ENCODE measurements at regions not wholly inside any gene's neighbourhood (a gene's known extent, or its start where the extent isn't known, plus 50 kb on each side); places are given as distances from the start of the nearest gene placed in this dataset.

DNA sequence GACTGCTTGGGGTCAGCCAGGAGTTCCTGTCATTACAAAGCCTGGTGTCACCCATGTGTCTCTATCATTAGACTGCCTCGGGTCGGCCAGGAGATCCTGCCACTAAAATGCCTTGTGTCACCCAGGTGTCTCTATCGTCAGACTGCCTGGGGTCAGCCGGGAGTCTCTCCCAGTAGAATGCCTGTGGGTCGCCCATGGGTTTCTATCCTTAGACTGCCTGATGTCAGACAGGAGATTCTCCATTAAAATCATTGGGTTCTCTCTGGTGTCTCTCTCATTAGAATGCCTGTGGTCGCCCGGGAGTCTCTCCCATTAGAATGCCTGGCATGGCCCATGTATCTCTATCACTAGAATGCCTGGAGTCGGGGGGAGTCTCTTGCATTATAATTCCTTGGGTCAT lies 2231.0 kb downstream of the TP53TG3F start:
- ATAC-seq (no peak), DNase-seq (ENCODE audit: extremely low read depth in 1 of 4, low spot score in 3 of 4) (no peak), FAIRE-seq (no peak)
- Histone ChIP-seq H4K20me1 (replicated peaks; ENCODE audit: control insufficient read depth, insufficient read depth, low read length) (no peaks in the 10 kb centered on the region), H3K4me1 (replicated peaks in 1 of 2; ENCODE audit: control insufficient read depth in 2 of 2, insufficient read depth in 2 of 2, low read length in 2 of 2) (no peaks in the 10 kb centered on the region), H3K4me2 (ENCODE audit: insufficient read depth, low read length) (no peak overlapping the region), H3K9ac (ENCODE audit: insufficient read depth in 1 of 2, low read depth in 2 of 2, low read length in 2 of 2) (no peak overlapping the region), H3K9me1 (ENCODE audit: control insufficient read depth, insufficient read depth, low read length) (no peaks in the 10 kb centered on the region), H3K4me3 (no peak overlapping the region), H3K27me3 (ENCODE audit: control insufficient read depth in 2 of 2, insufficient read depth in 2 of 2, low read length in 2 of 2) (no peaks in the 10 kb centered on the region), H3K27ac (ENCODE audit: extremely low read depth, low read depth, low read length) (no peak overlapping the region), H3K36me3 (ENCODE audit: control insufficient read depth, insufficient read depth, low read length) (no peaks in the 10 kb centered on the region), H3K9me3 (replicated peaks; ENCODE audit: control insufficient read depth, insufficient read depth, low read depth, low read length) (no peaks in the 10 kb centered on the region), H2AFZ (ENCODE audit: low read depth, low read length) (no peak overlapping the region), H3K79me2 (ENCODE audit: control insufficient read depth, insufficient read depth, low read length) (no peaks in the 10 kb centered on the region)
- BruUV-seq (replicated peaks): no TSS peak
- TF ChIP-seq, protein P1, sequence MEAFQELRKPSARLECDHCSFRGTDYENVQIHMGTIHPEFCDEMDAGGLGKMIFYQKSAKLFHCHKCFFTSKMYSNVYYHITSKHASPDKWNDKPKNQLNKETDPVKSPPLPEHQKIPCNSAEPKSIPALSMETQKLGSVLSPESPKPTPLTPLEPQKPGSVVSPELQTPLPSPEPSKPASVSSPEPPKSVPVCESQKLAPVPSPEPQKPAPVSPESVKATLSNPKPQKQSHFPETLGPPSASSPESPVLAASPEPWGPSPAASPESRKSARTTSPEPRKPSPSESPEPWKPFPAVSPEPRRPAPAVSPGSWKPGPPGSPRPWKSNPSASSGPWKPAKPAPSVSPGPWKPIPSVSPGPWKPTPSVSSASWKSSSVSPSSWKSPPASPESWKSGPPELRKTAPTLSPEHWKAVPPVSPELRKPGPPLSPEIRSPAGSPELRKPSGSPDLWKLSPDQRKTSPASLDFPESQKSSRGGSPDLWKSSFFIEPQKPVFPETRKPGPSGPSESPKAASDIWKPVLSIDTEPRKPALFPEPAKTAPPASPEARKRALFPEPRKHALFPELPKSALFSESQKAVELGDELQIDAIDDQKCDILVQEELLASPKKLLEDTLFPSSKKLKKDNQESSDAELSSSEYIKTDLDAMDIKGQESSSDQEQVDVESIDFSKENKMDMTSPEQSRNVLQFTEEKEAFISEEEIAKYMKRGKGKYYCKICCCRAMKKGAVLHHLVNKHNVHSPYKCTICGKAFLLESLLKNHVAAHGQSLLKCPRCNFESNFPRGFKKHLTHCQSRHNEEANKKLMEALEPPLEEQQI (IDR thresholded peaks at IDR 0.05): no peak
- TF ChIP-seq SOX6 (IDR thresholded peaks at IDR 0.05): no peak
- no peak for TF ChIP-seq PTTG1 (tag; IDR thresholded peaks at IDR 0.05; ENCODE audit: low read depth)
- no peak for TF ChIP-seq MCM2 (IDR thresholded peaks at IDR 0.05; ENCODE audit: low read depth)
- TF ChIP-seq HNRNPH1 (optimal IDR thresholded peaks at IDR 0.05; ENCODE audit: low read depth, low read length): no peak
- TF ChIP-seq ZNF212 (CRISPR knock-in tag; IDR thresholded peaks at IDR 0.05): no peak
- TF ChIP-seq NR2F6 (CRISPR knock-in tag; IDR thresholded peaks at IDR 0.05): no peak
- TF ChIP-seq, protein P2, sequence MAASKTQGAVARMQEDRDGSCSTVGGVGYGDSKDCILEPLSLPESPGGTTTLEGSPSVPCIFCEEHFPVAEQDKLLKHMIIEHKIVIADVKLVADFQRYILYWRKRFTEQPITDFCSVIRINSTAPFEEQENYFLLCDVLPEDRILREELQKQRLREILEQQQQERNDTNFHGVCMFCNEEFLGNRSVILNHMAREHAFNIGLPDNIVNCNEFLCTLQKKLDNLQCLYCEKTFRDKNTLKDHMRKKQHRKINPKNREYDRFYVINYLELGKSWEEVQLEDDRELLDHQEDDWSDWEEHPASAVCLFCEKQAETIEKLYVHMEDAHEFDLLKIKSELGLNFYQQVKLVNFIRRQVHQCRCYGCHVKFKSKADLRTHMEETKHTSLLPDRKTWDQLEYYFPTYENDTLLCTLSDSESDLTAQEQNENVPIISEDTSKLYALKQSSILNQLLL (CRISPR knock-in tag; IDR thresholded peaks at IDR 0.05; ENCODE audit: borderline replicate concordance): no peak
- no peak for TF ChIP-seq ZBTB7A (IDR thresholded peaks at IDR 0.05; ENCODE audit: borderline replicate concordance, control insufficient read depth, low read depth, low read length)
- TF ChIP-seq ZC3H11A (IDR thresholded peaks at IDR 0.05; ENCODE audit: low read depth, low read length): no peak
- TF ChIP-seq, protein P3, sequence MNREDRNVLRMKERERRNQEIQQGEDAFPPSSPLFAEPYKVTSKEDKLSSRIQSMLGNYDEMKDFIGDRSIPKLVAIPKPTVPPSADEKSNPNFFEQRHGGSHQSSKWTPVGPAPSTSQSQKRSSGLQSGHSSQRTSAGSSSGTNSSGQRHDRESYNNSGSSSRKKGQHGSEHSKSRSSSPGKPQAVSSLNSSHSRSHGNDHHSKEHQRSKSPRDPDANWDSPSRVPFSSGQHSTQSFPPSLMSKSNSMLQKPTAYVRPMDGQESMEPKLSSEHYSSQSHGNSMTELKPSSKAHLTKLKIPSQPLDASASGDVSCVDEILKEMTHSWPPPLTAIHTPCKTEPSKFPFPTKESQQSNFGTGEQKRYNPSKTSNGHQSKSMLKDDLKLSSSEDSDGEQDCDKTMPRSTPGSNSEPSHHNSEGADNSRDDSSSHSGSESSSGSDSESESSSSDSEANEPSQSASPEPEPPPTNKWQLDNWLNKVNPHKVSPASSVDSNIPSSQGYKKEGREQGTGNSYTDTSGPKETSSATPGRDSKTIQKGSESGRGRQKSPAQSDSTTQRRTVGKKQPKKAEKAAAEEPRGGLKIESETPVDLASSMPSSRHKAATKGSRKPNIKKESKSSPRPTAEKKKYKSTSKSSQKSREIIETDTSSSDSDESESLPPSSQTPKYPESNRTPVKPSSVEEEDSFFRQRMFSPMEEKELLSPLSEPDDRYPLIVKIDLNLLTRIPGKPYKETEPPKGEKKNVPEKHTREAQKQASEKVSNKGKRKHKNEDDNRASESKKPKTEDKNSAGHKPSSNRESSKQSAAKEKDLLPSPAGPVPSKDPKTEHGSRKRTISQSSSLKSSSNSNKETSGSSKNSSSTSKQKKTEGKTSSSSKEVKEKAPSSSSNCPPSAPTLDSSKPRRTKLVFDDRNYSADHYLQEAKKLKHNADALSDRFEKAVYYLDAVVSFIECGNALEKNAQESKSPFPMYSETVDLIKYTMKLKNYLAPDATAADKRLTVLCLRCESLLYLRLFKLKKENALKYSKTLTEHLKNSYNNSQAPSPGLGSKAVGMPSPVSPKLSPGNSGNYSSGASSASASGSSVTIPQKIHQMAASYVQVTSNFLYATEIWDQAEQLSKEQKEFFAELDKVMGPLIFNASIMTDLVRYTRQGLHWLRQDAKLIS (CRISPR knock-in tag; IDR thresholded peaks at IDR 0.05): no peak
- TF ChIP-seq, protein P4, sequence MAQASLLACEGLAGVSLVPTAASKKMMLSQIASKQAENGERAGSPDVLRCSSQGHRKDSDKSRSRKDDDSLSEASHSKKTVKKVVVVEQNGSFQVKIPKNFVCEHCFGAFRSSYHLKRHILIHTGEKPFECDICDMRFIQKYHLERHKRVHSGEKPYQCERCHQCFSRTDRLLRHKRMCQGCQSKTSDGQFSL (CRISPR knock-in tag; IDR thresholded peaks at IDR 0.05): no peak
- TF ChIP-seq, protein P4 (tag; IDR thresholded peaks at IDR 0.05): no peak
- TF ChIP-seq, protein P5, sequence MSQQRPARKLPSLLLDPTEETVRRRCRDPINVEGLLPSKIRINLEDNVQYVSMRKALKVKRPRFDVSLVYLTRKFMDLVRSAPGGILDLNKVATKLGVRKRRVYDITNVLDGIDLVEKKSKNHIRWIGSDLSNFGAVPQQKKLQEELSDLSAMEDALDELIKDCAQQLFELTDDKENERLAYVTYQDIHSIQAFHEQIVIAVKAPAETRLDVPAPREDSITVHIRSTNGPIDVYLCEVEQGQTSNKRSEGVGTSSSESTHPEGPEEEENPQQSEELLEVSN (IDR thresholded peaks at IDR 0.05; ENCODE audit: borderline replicate concordance in 1 of 2, extremely low read depth in 1 of 2, insufficient read depth in 1 of 2, insufficient read length in 1 of 2, low read depth in 1 of 2, low read length in 1 of 2, poor library complexity in 1 of 2, severe bottlenecking in 1 of 2): no peak
- WGBS (ENCODE audit: insufficient coverage, low coverage, missing lambda C conversion rate): 0% methylated on average over 6 of the region's 8 CpGs
- intact Hi-C loops (cut with micrococcal nuclease): no loop called here
- POLR2A ChIA-PET: no interaction called here
- CTCF ChIA-PET (ENCODE audit: low intra/inter-chr PET ratio): no interaction called here
- in situ Hi-C loops (cut with MboI): no loop called here

All from K562 (cell line).